Lower lobe of right lung (tissue), 2 donors: ENCODE measurements at regions not wholly inside any gene's neighbourhood (a gene's known extent, or its start where the extent isn't known, plus 50 kb on each side); places are given as distances from the start of the nearest gene placed in this dataset.

Experiments used
- ATAC-seq, 2 donors: fragments of 200-7000 bp; cut with Tn5 transposase; one replicate each; pipeline ENCODE4 v1.9.1; 2020 to 2022; ENCODE audit warnings: mild to moderate bottlenecking in 2 of 2, moderate library complexity in 2 of 2
- DNase-seq: peaks from one replicate; pipeline ENCODE4 v3.0.0-alpha.2; 2020
- H3K27ac ChIP-seq: fragments of 200-600 bp; one replicate; pipeline ENCODE4 v1.8.0; 2022
- H3K27me3 ChIP-seq: fragments of 200-600 bp; one replicate; pipeline ENCODE4 v1.8.0; 2022; ENCODE audit warnings: low read depth
- H3K36me3 ChIP-seq: fragments of 200-600 bp; one replicate; pipeline ENCODE4 v1.8.0; 2022; ENCODE audit warnings: mild to moderate bottlenecking
- H3K4me1 ChIP-seq: fragments of 200-600 bp; one replicate; pipeline ENCODE4 v1.8.0; 2022
- H3K4me3 ChIP-seq: fragments of 200-600 bp; one replicate; pipeline ENCODE4 v1.8.0; 2022; ENCODE audit warnings: mild to moderate bottlenecking
- H3K9me3 ChIP-seq: fragments of 200-600 bp; one replicate; pipeline ENCODE4 v1.8.0; 2022
- intact Hi-C: fragments of 100-400 bp; cut with DNase I; formaldehyde crosslinking; loops from one replicate; pipeline ENCODE4 v1.11.0; 2022
- TF ChIP-seq, protein P1 (sequence below): fragments of 200-600 bp; IDR thresholded peaks from one replicate; pipeline ENCODE4 v1.8.0; 2022; ENCODE audit warnings: antibody characterized with exemption, mild to moderate bottlenecking
- donor health status: DM: no; HTN: yes; CAD: no; lungs with severe emphysema.

DNA sequence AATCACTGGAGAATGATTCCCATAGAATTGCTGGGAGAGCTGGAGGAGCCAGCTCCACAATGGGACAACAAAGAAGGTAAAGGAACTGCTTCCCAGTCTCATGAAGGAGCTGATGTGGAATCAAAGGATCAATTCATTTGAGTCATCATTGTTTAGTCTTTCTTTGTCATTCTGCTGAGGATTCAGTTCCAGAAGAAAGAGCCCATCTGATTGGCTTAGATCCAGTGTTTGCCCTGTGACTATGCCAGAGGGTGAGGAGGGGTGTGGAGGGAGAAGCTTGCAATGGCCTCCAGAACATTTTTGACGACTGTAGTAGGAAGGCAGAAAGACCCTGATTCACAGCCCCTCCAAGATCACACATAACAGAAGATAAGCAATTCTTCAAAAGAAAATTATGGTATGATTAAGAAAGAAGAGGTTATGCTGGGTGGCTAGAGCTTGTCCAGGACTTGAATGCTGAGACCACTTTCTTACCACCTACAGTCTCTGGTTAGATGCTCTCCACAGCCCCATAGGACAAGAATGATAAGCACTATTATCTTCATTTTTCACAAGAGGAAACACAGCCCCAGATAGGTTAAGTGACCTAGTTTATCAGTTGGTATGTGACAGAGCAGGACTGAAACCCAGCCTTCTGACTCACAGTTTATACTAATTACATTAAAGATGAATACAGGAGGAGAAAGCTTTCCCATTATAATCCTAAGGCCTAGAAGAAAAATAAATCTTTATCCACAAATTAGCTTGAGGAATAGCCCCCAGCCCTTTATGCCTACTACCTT is 363.1 kb downstream of the PRELID2 start:
- intact Hi-C loops, result no loop called here
- no peak for DNase-seq
- no peak overlapping the region for H3K4me3 ChIP-seq

DNA sequence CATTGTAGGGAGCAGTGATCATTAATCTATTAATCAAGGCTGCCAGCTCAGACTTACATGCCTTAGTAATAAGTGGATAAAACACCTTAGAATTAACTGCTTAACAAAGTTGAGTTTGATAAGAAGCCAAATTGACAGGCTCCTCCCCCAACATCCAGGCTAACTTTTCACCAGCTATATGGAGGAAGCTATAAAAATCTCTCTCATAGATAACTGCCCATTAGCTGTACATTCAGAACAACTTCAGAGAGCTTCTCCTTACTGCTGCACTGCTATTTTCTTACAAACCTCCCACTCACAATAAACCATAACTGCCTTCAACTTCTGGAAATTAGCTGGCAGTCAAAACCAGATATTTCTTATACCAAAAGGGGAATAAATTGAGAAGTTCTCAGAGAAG is 364.1 kb downstream of the PRELID2 start:
- no peaks in the 10 kb centered on the region for H3K36me3 ChIP-seq
- H3K4me1 ChIP-seq, result no peaks in the 10 kb centered on the region
- H3K9me3 ChIP-seq, result no peaks in the 10 kb centered on the region
- no peak overlapping the region for H3K4me3 ChIP-seq
- H3K27me3 ChIP-seq, result no peaks in the 10 kb centered on the region
- DNase-seq (no peak), ATAC-seq (no peak)
- intact Hi-C loops, result no loop called here
- H3K27ac ChIP-seq, result no peak overlapping the region
- TF ChIP-seq, protein P1, sequence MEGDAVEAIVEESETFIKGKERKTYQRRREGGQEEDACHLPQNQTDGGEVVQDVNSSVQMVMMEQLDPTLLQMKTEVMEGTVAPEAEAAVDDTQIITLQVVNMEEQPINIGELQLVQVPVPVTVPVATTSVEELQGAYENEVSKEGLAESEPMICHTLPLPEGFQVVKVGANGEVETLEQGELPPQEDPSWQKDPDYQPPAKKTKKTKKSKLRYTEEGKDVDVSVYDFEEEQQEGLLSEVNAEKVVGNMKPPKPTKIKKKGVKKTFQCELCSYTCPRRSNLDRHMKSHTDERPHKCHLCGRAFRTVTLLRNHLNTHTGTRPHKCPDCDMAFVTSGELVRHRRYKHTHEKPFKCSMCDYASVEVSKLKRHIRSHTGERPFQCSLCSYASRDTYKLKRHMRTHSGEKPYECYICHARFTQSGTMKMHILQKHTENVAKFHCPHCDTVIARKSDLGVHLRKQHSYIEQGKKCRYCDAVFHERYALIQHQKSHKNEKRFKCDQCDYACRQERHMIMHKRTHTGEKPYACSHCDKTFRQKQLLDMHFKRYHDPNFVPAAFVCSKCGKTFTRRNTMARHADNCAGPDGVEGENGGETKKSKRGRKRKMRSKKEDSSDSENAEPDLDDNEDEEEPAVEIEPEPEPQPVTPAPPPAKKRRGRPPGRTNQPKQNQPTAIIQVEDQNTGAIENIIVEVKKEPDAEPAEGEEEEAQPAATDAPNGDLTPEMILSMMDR, result no peak

More for the DNA sequence above, 363.1 kb downstream of the PRELID2 start:
- no peak for ATAC-seq
- TF ChIP-seq, protein P1, result no peak
- Histone ChIP-seq H3K27me3 (no peaks in the 10 kb centered on the region), H3K4me1 (no peaks in the 10 kb centered on the region), H3K9me3 (no peaks in the 10 kb centered on the region), H3K36me3 (no peaks in the 10 kb centered on the region), H3K27ac (no peak overlapping the region)

DNA sequence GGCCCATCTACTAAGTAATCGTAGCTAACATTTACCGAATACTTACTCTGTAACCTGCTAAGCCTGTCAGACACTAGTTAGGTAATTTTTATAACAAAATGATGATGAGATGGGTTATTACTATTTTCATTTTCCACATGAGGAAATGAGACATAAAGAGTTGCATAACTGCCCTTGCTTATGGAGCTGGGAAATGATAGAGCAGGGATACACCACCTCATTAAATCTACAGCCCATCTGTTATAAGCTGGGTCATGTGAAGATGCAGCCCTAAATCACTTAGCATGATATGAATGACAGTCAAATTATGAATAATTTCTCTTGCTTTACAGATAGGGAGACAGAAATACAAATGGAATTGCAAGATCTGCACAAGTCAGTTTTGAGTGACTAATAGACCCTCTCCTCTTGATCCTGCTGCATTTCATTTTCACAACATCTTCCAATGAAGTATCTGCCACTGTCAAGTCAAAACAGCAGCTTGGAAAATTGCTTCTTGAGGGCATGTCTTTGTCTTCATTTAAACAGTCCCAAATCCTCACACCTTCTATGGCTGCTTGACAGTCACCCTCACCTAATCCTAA is 364.7 kb downstream of the PRELID2 start:
- ATAC-seq (no peak), DNase-seq (no peak)
- TF ChIP-seq, protein P1, result no peak
- Histone ChIP-seq H3K27ac (no peak overlapping the region), H3K4me3 (no peak overlapping the region), H3K27me3 (no peaks in the 10 kb centered on the region), H3K36me3 (no peaks in the 10 kb centered on the region), H3K4me1 (no peaks in the 10 kb centered on the region), H3K9me3 (no peaks in the 10 kb centered on the region)
- intact Hi-C loops, result no loop called here

DNA sequence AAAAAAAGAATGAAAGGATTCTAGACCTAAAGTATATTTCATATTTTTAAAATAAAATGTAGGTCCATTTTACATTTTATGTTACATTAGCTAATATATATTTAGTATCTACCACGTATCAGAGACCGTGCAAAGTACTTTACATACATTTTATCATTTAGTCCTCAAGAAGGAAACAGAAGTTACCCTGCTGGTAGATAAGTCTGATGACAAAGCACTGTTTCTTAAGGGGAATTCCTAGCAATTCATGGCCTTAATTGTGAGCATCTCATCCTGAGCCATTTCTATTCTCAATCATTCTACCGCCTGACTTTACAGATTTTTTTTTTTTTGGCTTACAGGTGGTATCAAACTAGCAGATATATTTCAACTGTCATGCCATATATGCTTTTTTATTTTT is 367.7 kb downstream of the PRELID2 start:
- Histone ChIP-seq H3K36me3 (no peaks in the 10 kb centered on the region), H3K4me1 (no peaks in the 10 kb centered on the region), H3K4me3 (no peak overlapping the region), H3K27ac (no peak overlapping the region), H3K9me3 (no peaks in the 10 kb centered on the region), H3K27me3 (no peaks in the 10 kb centered on the region)
- ATAC-seq (no peak), DNase-seq (no peak)
- TF ChIP-seq, protein P1, result no peak
- intact Hi-C loops, result no loop called here

DNA sequence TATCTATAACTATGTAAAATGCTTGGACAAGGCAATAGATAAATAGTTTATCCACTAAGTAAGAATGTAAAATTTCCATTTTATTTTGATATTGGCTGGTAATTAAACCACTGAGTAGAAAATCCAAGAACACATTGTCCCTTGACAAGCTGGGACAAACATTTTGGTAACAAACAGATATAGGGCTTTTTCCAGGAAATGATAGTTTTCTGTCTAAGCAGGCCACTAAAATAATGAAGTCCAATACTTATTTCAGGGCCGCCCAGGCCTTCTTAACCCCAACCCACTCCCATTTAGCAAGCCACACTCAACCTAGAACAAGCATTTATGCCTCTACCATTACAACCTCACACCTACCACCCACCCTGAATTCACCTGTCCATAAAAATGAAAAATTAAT is 368.6 kb downstream of the PRELID2 start:
- Histone ChIP-seq H3K27me3 (no peaks in the 10 kb centered on the region), H3K9me3 (no peaks in the 10 kb centered on the region), H3K27ac (no peak overlapping the region), H3K4me1 (no peaks in the 10 kb centered on the region), H3K4me3 (no peak overlapping the region), H3K36me3 (no peaks in the 10 kb centered on the region)
- DNase-seq (no peak), ATAC-seq (no peak)
- TF ChIP-seq, protein P1, result no peak
- intact Hi-C loops, result no loop called here
